IPS-18a (cell line): ENCODE measurements at regions not wholly inside any gene's neighbourhood (a gene's known extent, or its start where the extent isn't known, plus 50 kb on each side); places are given as distances from the start of the nearest gene placed in this dataset.

Experiments
- H3K27ac ChIP-seq: one replicate; pipeline ENCODE4 v1.5.1; 2013; ENCODE audit warnings: low read length
- H3K27me3 ChIP-seq: one replicate; pipeline ENCODE4 v1.6.1; 2013; ENCODE audit warnings: mild to moderate bottlenecking, low read length; ENCODE audit not compliant: control insufficient read depth, insufficient read depth
- H3K36me3 ChIP-seq: one replicate; pipeline ENCODE4 v1.6.1; 2013; ENCODE audit warnings: low read depth, low read length; ENCODE audit not compliant: control insufficient read depth
- H3K4me1 ChIP-seq: one replicate; pipeline ENCODE4 v1.6.1; 2013; ENCODE audit warnings: low read depth, low read length; ENCODE audit not compliant: control insufficient read depth
- H3K4me3 ChIP-seq: one replicate; pipeline ENCODE4 v1.5.1; 2013; ENCODE audit warnings: low read length
- H3K9ac ChIP-seq: one replicate; pipeline ENCODE4 v1.6.1; 2013; ENCODE audit warnings: mild to moderate bottlenecking, low read length, moderate library complexity
- H3K9me3 ChIP-seq: one replicate; pipeline ENCODE4 v1.6.1; 2013; ENCODE audit warnings: low read depth, low read length; ENCODE audit not compliant: control insufficient read depth

DNA sequence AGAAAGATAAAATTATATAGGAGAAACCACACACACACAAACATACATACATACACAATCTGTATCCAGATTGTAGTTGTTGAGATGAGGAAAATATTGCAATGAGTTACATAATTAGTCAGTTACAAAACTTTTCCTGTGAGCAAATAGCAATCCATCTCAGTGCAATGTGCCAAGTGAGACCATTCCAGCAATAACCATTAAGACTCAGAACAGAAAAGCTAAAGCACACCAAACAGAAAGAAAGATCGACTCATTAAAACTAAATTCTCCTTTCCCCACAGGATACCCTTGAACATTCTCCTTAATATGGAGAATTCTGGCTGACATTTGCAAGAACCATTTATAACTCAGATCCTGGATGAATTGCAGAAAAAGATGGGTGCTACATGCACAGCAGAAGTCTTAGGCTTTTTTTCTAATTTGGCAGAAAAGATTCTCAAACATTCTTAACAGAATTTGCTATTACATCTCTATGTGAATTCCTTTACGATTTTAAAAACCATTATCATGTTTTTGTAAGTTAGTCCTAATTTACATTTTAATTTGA, 1341.2 kb upstream of the SPRY2 start:
- H3K4me3 ChIP-seq = no peak overlapping the region
- no peak overlapping the region for H3K9ac ChIP-seq
- H3K27me3 ChIP-seq = no peaks in the 10 kb centered on the region
- H3K4me1 ChIP-seq = no peaks in the 10 kb centered on the region
- no peak overlapping the region for H3K27ac ChIP-seq
- H3K9me3 ChIP-seq = peaks cover 4% of the 10 kb centered on the region
- no peaks in the 10 kb centered on the region for H3K36me3 ChIP-seq

- H3K36me3 ChIP-seq = no peaks in the 10 kb centered on the region
- H3K9me3 ChIP-seq = peaks cover 4% of the 10 kb centered on the region
- no peak overlapping the region for H3K4me3 ChIP-seq
- no peak overlapping the region for H3K27ac ChIP-seq
- H3K4me1 ChIP-seq = no peaks in the 10 kb centered on the region
- no peak overlapping the region for H3K9ac ChIP-seq
- no peaks in the 10 kb centered on the region for H3K27me3 ChIP-seq
These were observed 1336.9 kb upstream of the SPRY2 start for GRCh38 chr13:81677857-81678256.

DNA sequence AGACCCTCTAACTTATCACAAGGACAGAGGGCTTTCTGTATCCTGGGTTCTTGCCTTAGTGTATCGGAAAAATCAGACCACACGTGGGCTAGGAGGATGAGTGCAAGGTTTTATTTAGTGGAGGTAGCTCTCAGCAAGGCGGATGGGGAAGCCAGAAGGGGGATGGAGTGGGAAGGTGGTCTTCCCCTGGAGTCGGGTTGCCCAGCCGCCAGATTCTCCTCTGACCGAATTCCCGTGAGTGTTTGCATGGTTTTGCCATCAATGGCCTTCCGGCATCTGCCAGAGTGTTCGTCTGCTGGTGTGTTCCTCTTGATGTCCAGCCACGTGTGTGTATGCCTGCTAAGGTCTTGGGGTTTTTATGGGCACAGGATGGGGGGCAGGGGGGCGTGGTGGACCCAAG, 1335.1 kb upstream of the SPRY2 start:
- H3K27me3 ChIP-seq = no peaks in the 10 kb centered on the region
- peaks cover 2% of the 10 kb centered on the region for H3K4me1 ChIP-seq
- H3K9ac ChIP-seq = no peak overlapping the region

DNA sequence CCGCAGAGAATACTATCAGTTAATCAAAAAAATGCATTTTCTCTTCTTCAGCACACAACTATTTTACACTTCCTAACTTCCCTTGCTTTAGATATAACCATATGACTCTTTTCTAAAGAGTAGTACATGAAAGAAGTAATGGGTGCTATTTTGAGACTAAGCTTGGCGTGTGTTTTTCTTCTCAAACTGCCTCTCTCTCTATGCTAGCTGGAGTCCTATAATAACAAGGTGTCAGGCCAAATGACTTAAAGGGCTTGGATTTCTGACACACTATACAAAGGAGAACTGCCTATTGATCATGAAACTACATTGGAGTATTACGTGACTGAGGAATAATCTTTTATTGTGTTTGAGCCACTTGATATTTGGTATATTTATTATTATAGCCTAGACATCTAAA, 1330.1 kb upstream of the SPRY2 start:
- Histone ChIP-seq H3K27ac (no peak overlapping the region), H3K9me3 (no peaks in the 10 kb centered on the region), H3K36me3 (no peaks in the 10 kb centered on the region), H3K9ac (no peak overlapping the region), H3K27me3 (no peaks in the 10 kb centered on the region), H3K4me1 (peaks cover 19% of the 10 kb centered on the region), H3K4me3 (no peak overlapping the region)

More for the DNA sequence above, 1335.1 kb upstream of the SPRY2 start:
- no peak overlapping the region for H3K4me3 ChIP-seq
- no peaks in the 10 kb centered on the region for H3K36me3 ChIP-seq
- H3K9me3 ChIP-seq = peaks cover 4% of the 10 kb centered on the region
- no peak overlapping the region for H3K27ac ChIP-seq

DNA sequence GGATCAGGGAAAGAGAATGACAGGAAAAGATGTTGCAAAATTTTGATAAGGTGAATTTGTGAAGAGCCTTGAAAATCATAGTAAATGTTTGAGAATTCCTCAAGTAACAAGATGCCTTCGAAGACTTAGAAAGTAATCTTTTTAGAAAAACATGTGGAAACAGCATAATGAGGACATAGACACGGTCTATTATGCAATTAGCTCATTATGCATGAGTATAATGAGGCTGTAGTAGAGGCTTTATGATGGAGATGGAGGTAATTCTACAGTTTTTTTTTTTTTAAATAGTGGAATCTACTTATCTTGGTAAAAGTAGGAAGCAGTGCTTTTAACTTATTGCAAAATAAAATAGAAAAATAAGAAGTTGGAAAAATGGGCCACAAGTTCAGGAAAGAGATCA, 1329.1 kb upstream of the SPRY2 start:
- H3K27me3 ChIP-seq = no peaks in the 10 kb centered on the region
- peaks cover 19% of the 10 kb centered on the region for H3K4me1 ChIP-seq

GRCh38 chr13:81664872-81665271, 1323.9 kb upstream of the SPRY2 start:
- no peaks in the 10 kb centered on the region for H3K36me3 ChIP-seq
- H3K27ac ChIP-seq = no peak overlapping the region
- H3K4me1 ChIP-seq = peaks cover 5% of the 10 kb centered on the region
- H3K9me3 ChIP-seq = no peaks in the 10 kb centered on the region
- H3K27me3 ChIP-seq = no peaks in the 10 kb centered on the region
- no peak overlapping the region for H3K4me3 ChIP-seq
- no peak overlapping the region for H3K9ac ChIP-seq

More for the DNA sequence above, 1329.1 kb upstream of the SPRY2 start:
- no peaks in the 10 kb centered on the region for H3K36me3 ChIP-seq
- H3K9ac ChIP-seq = no peak overlapping the region
- no peak overlapping the region for H3K27ac ChIP-seq
- H3K4me3 ChIP-seq = no peak overlapping the region
- no peaks in the 10 kb centered on the region for H3K9me3 ChIP-seq

DNA sequence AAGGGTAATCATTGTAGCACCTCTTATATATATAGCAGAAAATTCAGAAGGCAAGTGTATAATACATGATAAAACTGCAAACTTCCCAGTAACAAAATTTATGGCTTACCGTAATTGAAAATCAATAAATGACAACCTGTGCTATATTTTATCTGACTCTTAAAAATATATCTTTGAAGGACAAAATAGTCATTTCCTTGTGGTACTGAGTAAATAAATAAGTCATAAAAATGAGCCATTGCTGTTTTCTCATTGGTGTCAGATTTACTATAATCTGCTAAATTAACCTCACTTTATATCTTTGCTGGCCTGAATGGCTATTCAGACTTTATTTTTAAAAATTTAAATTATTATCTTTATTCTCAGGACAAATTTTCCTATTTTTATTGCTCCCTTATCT, 1319.1 kb upstream of the SPRY2 start:
- Histone ChIP-seq H3K27me3 (no peaks in the 10 kb centered on the region), H3K9ac (no peak overlapping the region), H3K9me3 (no peaks in the 10 kb centered on the region), H3K36me3 (no peaks in the 10 kb centered on the region), H3K4me3 (no peak overlapping the region), H3K4me1 (no peaks in the 10 kb centered on the region), H3K27ac (no peak overlapping the region)

- no peaks in the 10 kb centered on the region for H3K4me1 ChIP-seq
- no peak overlapping the region for H3K9ac ChIP-seq
- H3K27ac ChIP-seq = no peak overlapping the region
- H3K36me3 ChIP-seq = no peaks in the 10 kb centered on the region
- no peak overlapping the region for H3K4me3 ChIP-seq
- no peaks in the 10 kb centered on the region for H3K27me3 ChIP-seq
- no peaks in the 10 kb centered on the region for H3K9me3 ChIP-seq
These were observed 1317.9 kb upstream of the SPRY2 start for GRCh38 chr13:81658598-81659370.

GRCh38 chr13:81639984-81640582, 1299.2 kb upstream of the SPRY2 start:
- H3K4me1 ChIP-seq = no peaks in the 10 kb centered on the region
- no peak overlapping the region for H3K4me3 ChIP-seq
- H3K27me3 ChIP-seq = no peaks in the 10 kb centered on the region
- no peaks in the 10 kb centered on the region for H3K36me3 ChIP-seq
- H3K27ac ChIP-seq = no peak overlapping the region
- H3K9me3 ChIP-seq = no peaks in the 10 kb centered on the region
- no peak overlapping the region for H3K9ac ChIP-seq

DNA sequence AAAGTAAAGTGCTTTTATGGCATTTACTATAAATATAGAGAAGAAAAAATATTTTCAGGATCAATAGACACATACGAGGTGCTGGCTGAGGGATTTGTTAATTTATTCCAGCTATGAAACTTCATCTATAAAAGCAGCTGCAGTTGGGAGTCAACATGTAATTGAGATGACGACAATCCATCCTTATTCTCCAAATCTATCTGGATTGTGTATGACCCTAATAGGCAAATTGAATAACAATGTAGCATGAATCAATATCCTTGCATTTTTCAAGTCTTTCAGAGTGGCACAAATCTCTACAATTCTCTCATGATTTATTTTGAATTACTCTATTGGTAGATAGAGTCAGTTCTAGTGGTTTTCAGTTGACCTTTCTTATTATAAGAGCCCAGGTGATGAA, 1296.5 kb upstream of the SPRY2 start:
- H3K27ac ChIP-seq = no peak overlapping the region
- no peak overlapping the region for H3K9ac ChIP-seq
- H3K36me3 ChIP-seq = no peaks in the 10 kb centered on the region
- H3K4me1 ChIP-seq = no peaks in the 10 kb centered on the region
- H3K27me3 ChIP-seq = no peaks in the 10 kb centered on the region
- H3K9me3 ChIP-seq = no peaks in the 10 kb centered on the region
- H3K4me3 ChIP-seq = no peak overlapping the region

- no peak overlapping the region for H3K9ac ChIP-seq
- no peaks in the 10 kb centered on the region for H3K4me1 ChIP-seq
- no peak overlapping the region for H3K4me3 ChIP-seq
- H3K27me3 ChIP-seq = no peaks in the 10 kb centered on the region
- no peaks in the 10 kb centered on the region for H3K9me3 ChIP-seq
- no peak overlapping the region for H3K27ac ChIP-seq
- H3K36me3 ChIP-seq = no peaks in the 10 kb centered on the region
These were observed 1295.2 kb upstream of the SPRY2 start for GRCh38 chr13:81636120-81636519.

DNA sequence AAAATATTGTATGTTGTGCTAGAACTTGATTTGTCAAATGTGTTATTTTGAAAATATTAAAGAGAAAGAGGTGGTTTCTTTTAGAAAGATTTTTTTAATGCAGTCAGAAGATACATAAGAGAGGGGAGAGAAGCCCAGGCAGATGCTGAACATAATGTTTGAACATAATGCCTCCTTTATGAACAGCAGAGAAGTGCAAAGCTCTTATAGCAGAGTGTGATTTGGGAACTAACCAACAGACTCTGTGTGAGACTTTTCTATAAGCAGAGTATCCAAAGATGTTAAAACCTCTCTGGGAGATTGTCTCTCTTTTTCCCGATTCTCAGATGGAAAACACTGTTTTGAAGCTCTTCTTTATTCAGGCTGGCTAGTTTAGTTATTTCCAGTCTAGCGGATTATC, 1274.1 kb upstream of the SPRY2 start:
- Histone ChIP-seq H3K27ac (no peak overlapping the region), H3K4me3 (no peak overlapping the region), H3K9ac (no peak overlapping the region), H3K4me1 (no peaks in the 10 kb centered on the region), H3K36me3 (no peaks in the 10 kb centered on the region), H3K27me3 (no peaks in the 10 kb centered on the region), H3K9me3 (no peaks in the 10 kb centered on the region)
